HS-5 (cell line): ENCODE measurements at regions not wholly inside any gene's neighbourhood (a gene's known extent, or its start where the extent isn't known, plus 50 kb on each side); places are given as distances from the start of the nearest gene placed in this dataset.
"Not testable (repeated sequence)": the region's sequence is repeated elsewhere in the genome, so short reads cannot be mapped to it uniquely, and the experiment has no call there.

Source experiments
- DNase-seq: peaks from one replicate; pipeline ENCODE4 v3.0.0-alpha.2; 2012; ENCODE audit warnings: low read depth

GRCh38 chr10:9851808-9852207 is 1165.9 kb upstream of the CELF2 start:
- DNase-seq = no peak

- no peak for DNase-seq
These were observed 1164.0 kb upstream of the CELF2 start for GRCh38 chr10:9853405-9854355.

- not testable (repeated sequence) for DNase-seq
These were observed 1162.2 kb upstream of the CELF2 start for GRCh38 chr10:9855451-9855850.

- no peak for DNase-seq
These were observed 1158.9 kb upstream of the CELF2 start for GRCh38 chr10:9858816-9859215.

GRCh38 chr10:9860045-9860444 is 1157.6 kb upstream of the CELF2 start:
- DNase-seq = no peak

GRCh38 chr10:9863559-9864121 is 1154.0 kb upstream of the CELF2 start:
- no peak for DNase-seq

- DNase-seq = no peak
These were observed 1149.2 kb upstream of the CELF2 start for GRCh38 chr10:9868499-9868898.

GRCh38 chr10:9869205-9869604 is 1148.5 kb upstream of the CELF2 start:
- DNase-seq = no peak

- DNase-seq = no peak
These were observed 1148.0 kb upstream of the CELF2 start for GRCh38 chr10:9869606-9870176.

GRCh38 chr10:9875353-9875752 is 1142.3 kb upstream of the CELF2 start:
- DNase-seq = no peak

GRCh38 chr10:9877978-9878377 is 1139.7 kb upstream of the CELF2 start:
- no peak for DNase-seq

- no peak for DNase-seq
These were observed 1139.3 kb upstream of the CELF2 start for GRCh38 chr10:9878383-9878782.

- no peak for DNase-seq
These were observed 1131.9 kb upstream of the CELF2 start for GRCh38 chr10:9885761-9886160.

- DNase-seq = no peak
These were observed 1130.9 kb upstream of the CELF2 start for GRCh38 chr10:9886772-9887171.

- no peak for DNase-seq
These were observed 1122.2 kb upstream of the CELF2 start for GRCh38 chr10:9895453-9895852.

- DNase-seq = no peak
These were observed 1121.7 kb upstream of the CELF2 start for GRCh38 chr10:9895981-9896380.

- no peak for DNase-seq
These were observed 1118.9 kb upstream of the CELF2 start for GRCh38 chr10:9898633-9899395.

- DNase-seq = no peak
These were observed 1116.9 kb upstream of the CELF2 start for GRCh38 chr10:9900751-9901150.

- no peak for DNase-seq
These were observed 1115.7 kb upstream of the CELF2 start for GRCh38 chr10:9901971-9902370.

- no peak for DNase-seq
These were observed 1107.2 kb upstream of the CELF2 start for GRCh38 chr10:9910446-9910845.

- DNase-seq = no peak
These were observed 1106.2 kb upstream of the CELF2 start for GRCh38 chr10:9911488-9911887.

GRCh38 chr10:9913876-9914514 is 1103.7 kb upstream of the CELF2 start:
- no peak for DNase-seq
